Type B pancreatic cell (in vitro differentiated cells): ENCODE measurements at regions not wholly inside any gene's neighbourhood (a gene's known extent, or its start where the extent isn't known, plus 50 kb on each side); places are given as distances from the start of the nearest gene placed in this dataset.
A peak's percentile ranks its signal among the peaks of the same experiment; 100 is the strongest.

Experiments used
- DNase-seq: peaks from one replicate; pipeline ENCODE4 v3.0.0; 2021; ENCODE audit warnings: mixed read lengths; ENCODE audit not compliant: unreplicated experiment; ENCODE audit errors: extremely low spot score
- H3K27ac Mint-ChIP-seq: 2 replicates; pipeline ENCODE4 v1.8.0; 2021; ENCODE audit warnings: mild to moderate bottlenecking, mixed read lengths
- H3K27me3 Mint-ChIP-seq: 2 replicates; pipeline ENCODE4 v1.8.0; 2021; ENCODE audit warnings: mixed read lengths
- H3K36me3 Mint-ChIP-seq: 2 replicates; pipeline ENCODE4 v1.8.0; 2021; ENCODE audit warnings: mixed read lengths
- H3K4me1 Mint-ChIP-seq: one replicate; pipeline ENCODE4 v1.8.0; 2021; ENCODE audit warnings: mixed read lengths; ENCODE audit not compliant: unreplicated experiment
- H3K4me3 Mint-ChIP-seq: 2 replicates; pipeline ENCODE4 v1.8.0; 2021; ENCODE audit warnings: mild to moderate bottlenecking, mixed read lengths
- H3K9me3 Mint-ChIP-seq: 2 replicates; pipeline ENCODE4 v1.8.0; 2021; ENCODE audit warnings: mixed read lengths
- TF ChIP-seq, protein P1 (sequence below): fragments of 200-600 bp; sonication (generic); conservative IDR thresholded peaks from 2 replicates; pipeline ENCODE4 v1.5.0; 2021; ENCODE audit warnings: antibody characterized with exemption, mild to moderate bottlenecking

DNA sequence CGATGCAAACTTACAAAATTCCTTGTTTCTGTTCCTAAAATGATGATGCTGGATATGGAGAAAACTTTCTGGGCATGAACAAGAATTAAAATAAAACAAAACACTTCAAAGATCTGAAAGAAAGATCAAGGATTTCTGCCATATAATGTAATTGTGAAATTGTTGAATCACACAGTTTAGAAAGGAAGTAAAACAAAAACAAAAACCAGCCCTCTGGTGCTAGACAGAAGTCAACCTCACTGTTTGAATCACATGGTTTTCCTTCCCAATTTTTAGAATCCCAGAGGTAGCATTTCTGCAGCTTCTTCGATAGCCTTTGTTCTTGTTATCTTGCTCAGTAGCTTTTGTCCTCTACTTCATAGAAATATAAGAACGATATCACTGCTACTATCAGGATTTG, 118.2 kb upstream of the ARGLU1 start:
- Mint-ChIP-seq H3K36me3 (no peaks in the 10 kb centered on the region), H3K9me3 (no peaks in the 10 kb centered on the region), H3K27me3 (no peaks in the 10 kb centered on the region), H3K4me3 (no peak overlapping the region), H3K4me1 (peaks cover 38% of the 10 kb centered on the region), H3K27ac (no peak overlapping the region)
- TF ChIP-seq, protein P1, sequence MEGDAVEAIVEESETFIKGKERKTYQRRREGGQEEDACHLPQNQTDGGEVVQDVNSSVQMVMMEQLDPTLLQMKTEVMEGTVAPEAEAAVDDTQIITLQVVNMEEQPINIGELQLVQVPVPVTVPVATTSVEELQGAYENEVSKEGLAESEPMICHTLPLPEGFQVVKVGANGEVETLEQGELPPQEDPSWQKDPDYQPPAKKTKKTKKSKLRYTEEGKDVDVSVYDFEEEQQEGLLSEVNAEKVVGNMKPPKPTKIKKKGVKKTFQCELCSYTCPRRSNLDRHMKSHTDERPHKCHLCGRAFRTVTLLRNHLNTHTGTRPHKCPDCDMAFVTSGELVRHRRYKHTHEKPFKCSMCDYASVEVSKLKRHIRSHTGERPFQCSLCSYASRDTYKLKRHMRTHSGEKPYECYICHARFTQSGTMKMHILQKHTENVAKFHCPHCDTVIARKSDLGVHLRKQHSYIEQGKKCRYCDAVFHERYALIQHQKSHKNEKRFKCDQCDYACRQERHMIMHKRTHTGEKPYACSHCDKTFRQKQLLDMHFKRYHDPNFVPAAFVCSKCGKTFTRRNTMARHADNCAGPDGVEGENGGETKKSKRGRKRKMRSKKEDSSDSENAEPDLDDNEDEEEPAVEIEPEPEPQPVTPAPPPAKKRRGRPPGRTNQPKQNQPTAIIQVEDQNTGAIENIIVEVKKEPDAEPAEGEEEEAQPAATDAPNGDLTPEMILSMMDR, result no peak
- DNase-seq, result no peak

DNA sequence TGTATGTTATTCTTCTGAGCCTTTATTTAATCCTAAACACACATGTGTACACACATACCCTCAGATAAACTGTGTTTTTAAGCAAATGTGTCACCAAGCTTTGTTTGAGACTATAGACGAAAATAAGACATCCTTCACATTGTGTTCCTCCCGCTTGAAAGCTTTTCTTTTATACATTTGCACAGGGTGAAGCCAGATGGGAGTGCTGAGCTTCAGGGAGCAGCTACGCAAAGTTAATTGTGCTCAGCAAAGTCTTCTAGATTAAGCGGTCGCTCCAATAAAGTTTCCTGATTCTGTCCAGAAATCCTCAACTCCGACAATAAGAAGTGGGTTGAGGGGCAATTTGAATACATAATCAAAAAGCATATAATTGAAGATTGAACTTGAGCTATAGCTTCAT, 117.2 kb upstream of the ARGLU1 start:
- Mint-ChIP-seq H3K9me3 (no peaks in the 10 kb centered on the region), H3K27me3 (no peaks in the 10 kb centered on the region), H3K36me3 (no peaks in the 10 kb centered on the region), H3K4me3 (no peak overlapping the region), H3K4me1 (peaks cover 43% of the 10 kb centered on the region), H3K27ac (no peak overlapping the region)
- TF ChIP-seq, protein P1, result no peak
- DNase-seq, result no peak

DNA sequence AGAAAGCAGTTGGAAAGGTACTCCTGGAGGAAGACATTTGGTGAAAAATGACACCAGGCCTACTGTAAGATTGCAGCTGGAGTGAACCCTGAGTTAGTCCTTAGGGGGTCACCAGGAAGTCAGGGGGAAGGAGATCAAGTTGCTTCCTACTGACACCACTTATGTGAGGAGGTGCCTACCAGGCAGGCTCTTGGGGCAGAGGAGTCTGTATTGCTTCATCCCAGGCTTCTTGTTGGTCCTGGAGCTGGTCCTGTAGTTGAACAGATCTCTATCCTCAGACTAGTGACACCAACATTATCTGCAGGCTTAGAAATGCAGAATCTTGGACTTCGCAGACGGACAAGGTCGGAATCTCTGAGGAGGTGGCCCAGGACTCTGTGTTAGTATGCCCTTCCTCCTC, 116.0 kb upstream of the ARGLU1 start:
- Mint-ChIP-seq H3K27me3 (no peaks in the 10 kb centered on the region), H3K9me3 (no peaks in the 10 kb centered on the region), H3K36me3 (no peaks in the 10 kb centered on the region), H3K4me3 (no peak overlapping the region), H3K27ac (no peak overlapping the region), H3K4me1 (peaks cover 43% of the 10 kb centered on the region)
- TF ChIP-seq, protein P1, result no peak
- no peak for DNase-seq

DNA sequence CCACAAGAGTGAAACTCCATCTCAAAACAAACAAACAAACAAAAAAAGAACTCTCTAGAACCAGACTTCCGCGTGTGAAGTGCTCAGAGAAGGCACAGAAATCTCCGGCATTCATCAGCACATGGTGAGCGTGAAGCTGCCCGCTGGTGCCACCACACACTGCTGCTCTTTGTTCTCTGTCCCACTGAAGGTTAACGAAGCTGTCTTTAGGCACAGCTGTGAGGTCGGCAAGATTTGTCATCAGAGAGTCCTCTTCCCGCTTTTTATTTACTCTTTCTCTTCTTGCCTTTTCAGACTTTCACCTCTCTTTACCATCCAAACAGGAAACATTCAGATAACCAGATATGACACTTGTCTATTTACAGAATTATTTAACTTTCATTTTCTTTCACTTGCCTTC, 115.2 kb upstream of the ARGLU1 start:
- no peak for DNase-seq
- Mint-ChIP-seq H3K4me3 (no peak overlapping the region), H3K9me3 (no peaks in the 10 kb centered on the region), H3K27ac (no peak overlapping the region), H3K36me3 (no peaks in the 10 kb centered on the region), H3K27me3 (no peaks in the 10 kb centered on the region), H3K4me1 (peaks cover 45% of the 10 kb centered on the region)
- TF ChIP-seq, protein P1, result no peak

DNA sequence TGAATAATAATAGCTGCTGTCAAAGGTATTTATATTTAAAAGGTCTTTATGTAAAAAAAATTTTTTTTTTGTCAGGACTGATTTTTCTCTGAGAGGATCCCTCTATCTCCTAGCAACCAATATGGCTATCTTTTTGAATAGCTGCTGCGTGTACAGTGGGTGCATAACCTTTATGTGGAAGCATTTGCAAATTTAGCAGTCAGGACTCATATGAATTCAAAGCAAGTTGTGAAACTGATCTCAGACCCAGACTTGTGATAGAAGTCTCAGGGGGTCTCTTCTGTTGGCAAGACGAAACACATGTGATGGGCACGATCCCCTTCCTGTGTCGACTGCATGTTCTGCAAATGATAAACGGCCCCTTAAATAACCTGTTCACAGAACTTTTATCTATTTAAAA, 114.1 kb upstream of the ARGLU1 start:
- TF ChIP-seq, protein P1, result no peak
- Mint-ChIP-seq H3K4me1 (peaks cover 46% of the 10 kb centered on the region), H3K27me3 (no peaks in the 10 kb centered on the region), H3K27ac (no peak overlapping the region), H3K9me3 (no peaks in the 10 kb centered on the region), H3K4me3 (peak overlapping the region; percentile 28), H3K36me3 (no peaks in the 10 kb centered on the region)
- no peak for DNase-seq

DNA sequence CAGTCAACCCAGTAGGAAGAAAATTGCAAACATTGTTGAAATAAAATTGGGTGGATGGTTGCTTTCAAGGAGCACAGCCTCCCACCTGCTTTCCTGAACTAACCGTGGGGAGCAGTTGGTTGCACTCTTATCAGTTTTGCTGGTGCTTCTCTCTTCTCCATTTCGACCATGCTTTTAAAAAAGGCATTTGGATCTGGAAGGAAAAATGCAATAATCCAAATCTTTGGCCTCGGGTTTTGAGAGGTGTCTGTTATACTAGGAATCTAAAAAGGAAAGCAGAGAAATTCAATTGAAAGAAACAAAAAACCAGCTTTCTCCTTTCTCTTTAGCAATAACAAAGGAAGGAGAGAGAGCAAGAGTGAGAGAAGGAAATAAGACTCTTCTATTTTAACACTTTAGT, 113.6 kb upstream of the ARGLU1 start:
- Mint-ChIP-seq H3K27ac (no peak overlapping the region), H3K36me3 (no peaks in the 10 kb centered on the region), H3K4me1 (peaks cover 46% of the 10 kb centered on the region), H3K27me3 (no peaks in the 10 kb centered on the region), H3K4me3 (peak overlapping the region; percentile 17), H3K9me3 (no peaks in the 10 kb centered on the region)
- TF ChIP-seq, protein P1, result no peak
- no peak for DNase-seq
